Activated T-helper 1 cell treated with anti-CD3 and anti-CD28 coated beads, Interleukin-2, amount 50 U/mL, for 16 hours (primary cell): ENCODE measurements at regions not wholly inside any gene's neighbourhood (a gene's known extent, or its start where the extent isn't known, plus 50 kb on each side); places are given as distances from the start of the nearest gene placed in this dataset.

Source experiments
- DNase-seq, 2 donors: peaks; one replicate each; pipeline ENCODE4 v3.0.0-alpha.2; 2020; ENCODE audit warnings: low read depth in 1 of 2, low spot score in 1 of 2

GRCh38 chr17:72206376-72206775 is 85.6 kb downstream of the SOX9 start:
- no peak for DNase-seq

DNA sequence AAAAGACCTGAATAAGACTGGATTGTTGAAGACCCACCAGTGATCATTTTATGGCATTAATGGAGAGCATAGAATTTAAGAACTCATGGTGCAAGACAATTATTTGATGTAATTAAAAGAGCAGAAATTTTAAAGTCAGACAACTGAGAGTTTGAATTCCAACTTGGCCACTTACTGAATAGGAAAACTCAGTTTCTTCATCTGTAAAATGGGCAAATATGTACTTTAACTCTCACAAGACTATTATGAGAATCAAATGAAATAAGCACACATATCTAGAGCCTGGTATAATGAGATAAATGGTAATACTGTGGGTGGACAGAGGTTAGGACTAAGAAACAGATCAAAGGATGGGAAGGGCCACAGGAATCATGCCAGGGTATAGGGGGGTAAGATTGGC is 88.0 kb downstream of the SOX9 start:
- DNase-seq, result no peak

DNA sequence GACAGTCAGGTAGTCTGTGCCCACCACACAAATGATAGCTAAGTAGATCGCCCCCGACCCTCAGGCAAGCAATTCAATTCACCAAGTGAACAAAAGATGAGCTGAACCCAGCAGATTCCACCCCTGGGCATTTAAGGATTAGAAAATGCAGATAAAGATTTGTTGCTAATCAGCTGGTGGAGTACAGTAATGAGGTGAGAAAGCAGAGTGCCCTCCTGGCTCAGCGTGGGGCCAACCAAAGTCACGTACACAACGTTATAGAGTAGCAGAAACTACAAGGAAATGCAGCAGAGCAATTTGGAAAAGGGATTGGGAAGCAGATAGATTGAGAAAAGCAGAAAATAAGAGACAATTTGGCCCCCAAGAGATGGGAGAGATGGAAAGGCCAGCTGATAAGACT is 91.2 kb downstream of the SOX9 start:
- DNase-seq, result no peak

DNA sequence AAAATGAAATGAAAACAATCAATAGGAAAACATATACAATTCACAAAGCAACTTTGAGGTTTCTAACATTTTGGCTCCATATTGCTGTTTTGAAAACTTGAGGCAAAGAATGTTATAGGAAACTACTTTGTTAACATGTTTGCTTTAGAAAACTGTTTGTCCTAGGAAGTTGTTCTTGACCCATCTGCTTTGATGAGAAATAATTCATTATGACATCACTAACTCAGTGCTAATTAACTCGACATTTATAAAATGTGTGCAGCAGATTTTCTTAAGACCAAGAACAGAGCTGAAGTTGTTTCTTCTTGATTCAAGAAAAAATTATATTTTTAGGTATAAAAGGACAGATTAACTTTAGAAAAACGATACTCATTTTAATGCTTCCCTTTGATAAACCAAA is 94.7 kb downstream of the SOX9 start:
- DNase-seq, result no peak

DNA sequence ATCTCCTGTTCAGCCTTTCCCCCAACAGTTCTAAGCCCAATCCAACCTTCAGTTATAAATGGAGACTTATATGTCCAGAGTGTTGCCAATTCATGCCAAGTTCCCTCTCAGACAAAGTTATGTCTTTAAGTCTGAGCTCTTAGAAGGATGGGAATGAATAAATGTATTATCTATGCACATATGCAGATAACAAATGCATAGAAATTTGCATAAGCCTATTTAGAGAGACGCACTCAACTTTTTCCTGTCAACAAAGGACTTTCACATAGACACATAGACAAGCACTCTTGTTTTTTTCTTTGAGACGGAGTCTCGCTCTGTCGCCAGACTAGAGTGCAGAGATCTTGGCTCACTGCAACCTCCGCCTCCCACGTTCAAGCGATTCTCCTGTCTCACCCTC is 95.1 kb downstream of the SOX9 start:
- DNase-seq, result no peak

GRCh38 chr17:72219137-72219823 is 98.5 kb downstream of the SOX9 start:
- no peak for DNase-seq

DNA sequence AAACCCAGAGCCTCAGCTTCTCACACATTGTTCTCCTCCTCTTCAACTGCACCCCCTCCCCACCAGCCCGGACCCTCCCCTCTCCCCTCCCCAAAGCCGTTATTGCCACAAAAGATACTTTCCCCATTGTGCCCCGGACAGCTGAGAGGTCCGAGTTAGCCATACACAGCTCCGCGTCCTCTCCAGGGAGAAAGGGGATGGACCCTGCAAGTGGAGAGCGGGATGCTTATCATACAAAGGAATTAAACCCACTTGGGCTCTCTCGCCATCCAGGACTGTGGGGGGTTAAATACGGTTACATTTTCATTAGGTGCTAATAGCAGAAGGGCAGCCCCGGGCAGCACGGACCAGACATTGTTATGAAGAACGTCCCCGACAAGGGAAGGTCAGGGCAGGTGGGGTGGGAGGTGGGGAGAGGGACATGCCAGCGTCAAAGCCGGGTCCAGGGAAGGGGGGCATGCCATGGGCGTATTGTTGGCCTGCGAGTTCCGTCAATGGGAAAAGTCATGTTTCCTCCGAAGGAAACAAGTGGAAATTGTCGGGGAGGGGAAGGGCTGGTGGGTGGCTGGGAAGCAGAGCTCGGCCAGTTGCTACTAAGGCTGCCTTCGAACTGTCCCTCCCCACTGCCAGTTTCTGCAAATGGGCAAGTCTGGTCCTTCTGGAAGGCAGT is 99.1 kb downstream of the SOX9 start:
- no peak for DNase-seq

GRCh38 chr17:72222661-72223380 is 102.0 kb downstream of the SOX9 start:
- DNase-seq, result no peak

DNA sequence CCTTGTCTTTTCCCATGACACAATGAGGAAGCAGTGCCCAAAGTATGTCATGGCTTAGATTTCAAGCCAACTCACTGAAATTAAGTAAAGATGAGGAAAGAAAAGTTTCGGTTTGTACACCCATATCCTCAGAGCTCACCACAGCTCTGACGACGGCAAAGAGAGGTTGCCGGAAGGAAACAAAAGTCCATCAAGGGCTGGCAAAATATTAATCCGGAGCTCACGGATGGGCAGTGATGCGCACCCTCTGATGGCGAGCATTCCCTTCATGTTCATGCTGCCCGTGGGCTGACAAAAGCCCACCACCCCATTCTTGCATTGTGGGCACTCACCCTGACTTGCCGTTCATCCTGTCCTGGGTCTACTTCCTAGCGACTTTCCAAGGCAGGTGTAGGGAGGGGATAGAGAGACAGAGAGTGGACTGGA is 103.1 kb downstream of the SOX9 start:
- no peak for DNase-seq

DNA sequence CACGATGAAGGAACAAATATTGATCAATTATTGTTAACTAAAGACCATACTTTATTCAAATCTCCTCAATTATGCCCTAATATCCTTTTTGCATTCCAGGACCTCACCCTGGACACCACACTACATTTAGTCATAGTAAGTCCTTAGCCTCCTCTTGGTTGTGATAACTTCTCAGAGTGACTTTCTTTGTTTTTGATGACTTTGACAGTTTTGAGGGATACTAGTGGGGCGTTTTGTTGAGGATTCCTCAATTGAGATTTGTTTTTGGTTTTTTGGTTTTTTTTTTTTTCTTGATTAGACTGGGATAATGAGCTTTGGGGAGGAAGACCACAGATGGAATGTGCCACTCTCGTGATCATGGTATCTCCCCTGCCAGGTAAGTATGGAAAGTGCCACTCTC is 105.5 kb downstream of the SOX9 start:
- no peak for DNase-seq

DNA sequence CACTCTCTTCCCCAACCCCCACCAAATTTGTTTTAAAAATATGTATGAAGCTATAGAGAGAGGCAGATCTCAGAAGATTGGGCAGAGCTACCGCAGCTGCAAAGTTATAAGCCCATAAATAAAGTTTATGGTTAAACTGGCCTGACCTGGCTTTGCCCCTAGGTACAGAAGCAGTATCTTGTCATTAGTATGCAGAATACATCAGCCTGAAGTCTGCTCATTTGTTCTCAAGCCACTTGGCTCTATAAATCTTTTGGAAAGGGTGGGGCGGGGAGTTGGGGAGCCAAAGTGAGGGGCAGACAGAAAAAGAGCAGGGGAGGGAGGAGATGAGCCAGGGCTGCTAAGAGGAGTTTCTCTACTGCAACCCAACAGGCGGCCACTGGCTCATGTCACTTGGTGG is 113.2 kb downstream of the SOX9 start:
- DNase-seq, result no peak

DNA sequence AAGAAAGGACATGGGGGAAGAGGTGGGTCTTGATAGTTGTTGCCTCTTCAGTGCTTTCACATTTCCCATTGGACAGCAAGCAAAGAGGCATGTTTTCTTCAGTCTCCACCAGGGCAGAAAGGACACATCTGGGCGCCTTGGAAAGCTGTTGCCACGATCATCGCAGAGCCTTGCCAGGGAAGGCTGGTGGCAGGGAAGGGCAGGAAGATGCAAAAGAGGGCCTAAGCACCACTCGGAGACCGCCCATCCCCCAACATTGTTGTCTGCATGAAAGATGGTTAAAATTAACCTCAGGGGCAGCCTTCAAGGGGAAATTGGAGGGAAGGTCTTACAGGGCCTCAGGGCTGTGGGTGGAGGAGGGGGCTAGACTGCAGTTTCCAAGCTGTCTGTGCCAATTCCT is 114.2 kb downstream of the SOX9 start:
- no peak for DNase-seq

- DNase-seq, result no peak
These were observed 116.3 kb downstream of the SOX9 start for GRCh38 chr17:72236980-72237633.

GRCh38 chr17:72238157-72238673 is 117.4 kb downstream of the SOX9 start:
- DNase-seq, result no peak

GRCh38 chr17:72239548-72239947 is 118.7 kb downstream of the SOX9 start:
- no peak for DNase-seq

DNA sequence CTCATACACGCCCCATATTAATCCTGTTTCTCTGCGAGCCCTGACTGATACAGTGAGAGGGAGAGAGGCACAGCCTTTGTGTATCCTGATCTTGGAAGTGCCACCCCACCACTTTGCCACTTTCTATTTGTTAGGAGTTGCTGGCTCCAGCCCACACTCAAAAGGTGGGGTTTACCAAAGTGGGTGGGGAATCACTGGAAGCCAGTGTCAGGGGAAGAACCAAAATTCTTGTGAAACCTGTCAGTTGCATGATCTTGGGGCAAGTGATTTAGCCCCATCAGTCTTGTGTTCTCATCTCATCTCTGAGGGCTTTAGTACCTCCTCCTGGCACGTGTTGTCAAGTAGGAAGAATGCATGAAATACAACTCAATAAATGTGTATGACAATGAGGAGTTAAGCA is 119.5 kb downstream of the SOX9 start:
- DNase-seq, result no peak

- DNase-seq, result no peak
These were observed 123.7 kb downstream of the SOX9 start for GRCh38 chr17:72244494-72244893.

- no peak for DNase-seq
These were observed 124.1 kb downstream of the SOX9 start for GRCh38 chr17:72244956-72245355.

DNA sequence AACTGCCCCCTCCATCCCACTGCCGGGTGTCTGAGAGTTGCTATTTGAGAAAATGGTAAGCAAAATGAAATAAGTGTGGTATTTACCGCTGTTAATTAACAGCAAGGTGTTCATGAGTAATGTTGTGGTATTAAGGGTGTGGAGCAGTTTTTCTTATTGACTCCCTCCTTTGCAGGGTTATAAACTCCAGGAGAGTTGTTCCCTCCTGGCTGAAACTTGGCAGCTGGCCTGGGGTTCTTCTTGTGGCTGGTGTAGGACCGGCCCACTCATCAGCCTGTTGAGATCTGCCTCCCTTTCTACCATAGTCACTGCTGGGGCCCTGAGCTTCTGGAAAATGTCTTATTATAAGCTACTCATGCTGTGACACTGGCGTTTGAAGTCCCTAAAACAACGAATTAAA is 128.6 kb downstream of the SOX9 start:
- DNase-seq, result no peak

DNA sequence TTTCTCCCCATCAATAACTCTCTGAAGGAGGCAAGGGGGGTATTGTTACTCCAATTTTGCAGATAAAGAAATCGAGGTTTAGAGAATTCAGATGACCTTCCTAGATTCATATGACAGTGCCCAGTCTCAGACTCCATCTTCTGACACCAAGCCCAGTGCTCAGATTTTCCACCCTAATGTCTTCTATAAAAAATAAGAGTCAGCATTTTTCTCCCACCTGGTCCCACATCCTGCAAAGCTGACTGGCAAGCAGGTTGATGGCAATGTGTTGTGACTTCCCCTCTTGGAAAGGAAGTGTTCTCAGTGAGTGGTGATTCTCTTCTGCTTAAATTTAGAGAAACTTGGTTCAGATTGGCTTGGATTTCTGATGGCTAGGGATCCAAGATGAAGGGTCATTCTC is 129.4 kb downstream of the SOX9 start:
- DNase-seq, result no peak

GRCh38 chr17:72253597-72253996 is 132.8 kb downstream of the SOX9 start:
- DNase-seq, result no peak
